GM12878 (cell line): ENCODE measurements at regions not wholly inside any gene's neighbourhood (a gene's known extent, or its start where the extent isn't known, plus 50 kb on each side); places are given as distances from the start of the nearest gene placed in this dataset.

Source experiments
- ATAC-seq: fragments of 200-7000 bp; cut with Tn5 transposase; 3 replicates; pipeline ENCODE4 v1.9.1; 2020; ENCODE audit warnings: mild to moderate bottlenecking, moderate library complexity
- BruUV-seq: library from RNA; stranded (reverse); fragments of 400-500 nt; replicated peaks from 2 replicates; lab custom pipeline; 2021; lab: Mats Ljungman, UMichigan
- CTCF ChIA-PET: fragments of 300-600 bp; sonication (Branson Sonifier 250); formaldehyde crosslinking; extraction: SDS; loops from one replicate; lab custom pipeline; 2021; ENCODE audit warnings: inconsistent platforms; lab: Yijun Ruan, JAX
- POLR2A ChIA-PET: fragments of 350-600 bp; formaldehyde crosslinking; extraction: SDS; loops from one replicate; lab custom pipeline; 2021; ENCODE audit warnings: inconsistent platforms; lab: Charles Lee
- RAD21 ChIA-PET: fragments of 300-600 bp; sonication (Branson Sonifier 250); formaldehyde crosslinking; loops from one replicate; lab custom pipeline; 2023; ENCODE audit warnings: antibody characterized with exemption; ENCODE audit not compliant: unreplicated experiment; lab: Charles Lee
- SMC1A ChIA-PET: fragments of 300-600 bp; sonication (Branson Sonifier 250); formaldehyde crosslinking; loops from one replicate; lab custom pipeline; 2023; ENCODE audit not compliant: unreplicated experiment, uncharacterized antibody; lab: Charles Lee
- DNase-seq: peaks from one replicate; pipeline ENCODE4 v3.0.0-alpha.2; 2011; ENCODE audit warnings: low read depth, low spot score
- FAIRE-seq: peaks from 3 replicates; lab custom pipeline; 2011; peaks lifted over from hg19 to GRCh38; lab: Jason Lieb, UNC
- H2AFZ ChIP-seq: 2 replicates; pipeline ENCODE4 v1.6.0; 2011; ENCODE audit warnings: low read depth, low read length, control low read depth; ENCODE audit not compliant: control insufficient read depth
- H3K27ac ChIP-seq: 2 replicates; pipeline ENCODE4 v1.5.1; 2011; ENCODE audit warnings: control low read depth; ENCODE audit not compliant: control insufficient read depth, insufficient read depth
- H3K27me3 ChIP-seq, 2 experiments: replicated peaks in 1 of 2; 2 replicates each; pipeline versions ENCODE4 v1.6.0 to v1.6.1; 2011; ENCODE audit warnings: low read length in 1 of 2; ENCODE audit not compliant: control insufficient read depth in 2 of 2, insufficient read depth in 2 of 2
- H3K36me3 ChIP-seq, 2 experiments: 2 replicates each; pipeline ENCODE4 v1.5.1; 2011; ENCODE audit warnings: low read length in 1 of 2; ENCODE audit not compliant: control insufficient read depth in 2 of 2, insufficient read depth in 2 of 2
- H3K4me1 ChIP-seq: 2 replicates; pipeline ENCODE4 v1.6.1; 2011; ENCODE audit warnings: mild to moderate bottlenecking, low read length, moderate library complexity, mixed read lengths; ENCODE audit not compliant: control insufficient read depth, insufficient read depth
- H3K4me2 ChIP-seq: 2 replicates; pipeline ENCODE4 v1.6.0; 2011; ENCODE audit warnings: control low read depth; ENCODE audit not compliant: control insufficient read depth, insufficient read depth
- H3K4me3 ChIP-seq: fragments of 200-600 bp; sonication (generic); 2 replicates; pipeline ENCODE4 v1.5.1; 2016
- H3K79me2 ChIP-seq: 2 replicates; pipeline ENCODE4 v1.6.0; 2011; ENCODE audit warnings: low read length; ENCODE audit not compliant: control insufficient read depth, insufficient read depth
- H3K9ac ChIP-seq: 2 replicates; pipeline ENCODE4 v1.8.0; 2011; ENCODE audit warnings: low read length, control low read depth, mixed read lengths; ENCODE audit not compliant: control insufficient read depth, insufficient read depth
- H3K9me3 ChIP-seq: replicated peaks from 3 replicates; pipeline ENCODE4 v1.5.1; 2011; ENCODE audit warnings: mild to moderate bottlenecking, low read length; ENCODE audit not compliant: control insufficient read depth, insufficient read depth
- H4K20me1 ChIP-seq: 2 replicates; pipeline ENCODE4 v1.6.0; 2011; ENCODE audit not compliant: control insufficient read depth, insufficient read depth
- CEBPB ChIP-seq, 2 experiments: fragments of 150-350 bp in 1 of 2; IDR thresholded peaks; 2 replicates each; pipeline ENCODE4 v1.6.1; 2012 to 2014; ENCODE audit warnings: low read depth in 2 of 2, low read length in 2 of 2, borderline replicate concordance in 1 of 2, inconsistent platforms in 1 of 2
- CREM ChIP-seq: IDR thresholded peaks from 2 replicates; pipeline ENCODE4 v1.6.1; 2014; ENCODE audit warnings: antibody characterized with exemption, low read depth
- E2F4 ChIP-seq: IDR thresholded peaks from 2 replicates; pipeline ENCODE4 v1.6.1; 2012; ENCODE audit warnings: low read depth, low read length, improper control_type of control experiment
- ESRRA ChIP-seq: IDR thresholded peaks from 2 replicates; pipeline ENCODE4 v1.6.1; 2012; ENCODE audit warnings: mild to moderate bottlenecking, low read length, improper control_type of control experiment
- FOXK2 ChIP-seq: fragments of 450-650 bp; IDR thresholded peaks from 2 replicates; pipeline ENCODE4 v1.6.1; 2017; ENCODE audit warnings: mild to moderate bottlenecking, moderate library complexity
- NRF1 ChIP-seq: conservative IDR thresholded peaks from 2 replicates; pipeline ENCODE4 v1.6.1; 2011; ENCODE audit warnings: mild to moderate bottlenecking, low read depth, low read length, improper control_type of control experiment
- PAX5 ChIP-seq: IDR thresholded peaks from 2 replicates; pipeline ENCODE4 v1.6.1; 2011; ENCODE audit warnings: low read depth, low read length, borderline replicate concordance
- PAX8 ChIP-seq: fragments of 450-650 bp; IDR thresholded peaks from 2 replicates; pipeline ENCODE4 v1.6.1; 2017; ENCODE audit warnings: mild to moderate bottlenecking, moderate library complexity
- POLR2A ChIP-seq: IDR thresholded peaks from 2 replicates; pipeline ENCODE4 v1.6.1; 2011; ENCODE audit warnings: low read depth, mild to moderate bottlenecking, low read length
- RCOR1 ChIP-seq: conservative IDR thresholded peaks from 2 replicates; pipeline ENCODE4 v1.6.1; 2012; ENCODE audit warnings: low read depth, low read length, improper control_type of control experiment
- SKIL ChIP-seq: fragments of 450-650 bp; IDR thresholded peaks from 2 replicates; pipeline ENCODE4 v1.6.1; 2017; ENCODE audit warnings: mild to moderate bottlenecking, low read depth, inconsistent platforms; ENCODE audit not compliant: poor library complexity, severe bottlenecking
- SREBF1 ChIP-seq: IDR thresholded peaks from 2 replicates; pipeline ENCODE4 v1.6.1; 2012; ENCODE audit warnings: mild to moderate bottlenecking, low read length
- ZNF592 ChIP-seq: fragments of 450-650 bp; IDR thresholded peaks from 2 replicates; pipeline ENCODE4 v1.6.1; 2017; ENCODE audit warnings: mild to moderate bottlenecking, moderate library complexity
- WGBS: methylation state at CpG from one replicate; pipeline ENCODE4 v1.1.6; 2016; ENCODE audit warnings: low lambda C conversion rate; ENCODE audit not compliant: insufficient replicate concordance, insufficient coverage; ENCODE audit errors: missing lambda C conversion rate; 5-methylcytosine and 5-hydroxymethylcytosine counted together
- in situ Hi-C: fragments of 300-500 bp; cut with MboI; formaldehyde crosslinking; loops from 9 replicates; pipeline ENCODE4 v1.14.3; 2018; ENCODE audit warnings: mixed read lengths
- intact Hi-C: fragments of 100-400 bp; cut with micrococcal nuclease; formaldehyde crosslinking; loops from one replicate; pipeline ENCODE4 v1.14.2; 2022; ENCODE audit not compliant: unreplicated experiment
- TF ChIP-seq, protein P1 (sequence below): IDR thresholded peaks from 2 replicates; pipeline ENCODE4 v1.6.1; 2011; ENCODE audit warnings: borderline replicate concordance, low read depth, mild to moderate bottlenecking, moderate library complexity, mixed read lengths, low read length; ENCODE audit not compliant: insufficient read depth; ENCODE audit errors: extremely low read length

GRCh38 chr17:72350073-72350472, 229.3 kb downstream of the SOX9 start (continued):
- no peak for TF ChIP-seq CEBPB (IDR thresholded peaks at IDR 0.05; ENCODE audit: borderline replicate concordance in 1 of 2, low read depth in 2 of 2, low read length in 2 of 2)
- no peak for TF ChIP-seq POLR2A
- TF ChIP-seq SREBF1, result no peak

GRCh38 chr17:72351365-72351764, 230.5 kb downstream of the SOX9 start:
- Histone ChIP-seq H4K20me1 (no peaks in the 10 kb centered on the region), H3K9ac (no peak overlapping the region), H3K4me2 (no peak overlapping the region), H3K79me2 (no peaks in the 10 kb centered on the region), H3K36me3 (no peaks in the 10 kb centered on the region), H3K4me3 (no peak overlapping the region), H2AFZ (no peak overlapping the region)
- ChIA-PET POLR2A (no interaction called here), SMC1A (no interaction called here), CTCF (no interaction called here), RAD21 (no interaction called here)
- DNase-seq (no peak), ATAC-seq (no peak), FAIRE-seq (no peak)
- WGBS, result 12% methylated on average over 6 of the region's 6 CpGs
- TF ChIP-seq PAX8 (no peak), PAX5 (no peak), FOXK2 (no peak), CREM (no peak), RCOR1 (no peak), E2F4 (no peak), ZNF592 (no peak), SKIL (no peak), NRF1 (no peak), ESRRA (no peak)
- TF ChIP-seq, protein P1, sequence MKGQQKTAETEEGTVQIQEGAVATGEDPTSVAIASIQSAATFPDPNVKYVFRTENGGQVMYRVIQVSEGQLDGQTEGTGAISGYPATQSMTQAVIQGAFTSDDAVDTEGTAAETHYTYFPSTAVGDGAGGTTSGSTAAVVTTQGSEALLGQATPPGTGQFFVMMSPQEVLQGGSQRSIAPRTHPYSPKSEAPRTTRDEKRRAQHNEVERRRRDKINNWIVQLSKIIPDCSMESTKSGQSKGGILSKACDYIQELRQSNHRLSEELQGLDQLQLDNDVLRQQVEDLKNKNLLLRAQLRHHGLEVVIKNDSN, result no peak
- TF ChIP-seq, all 136 proteins: peak for 0
- no peaks in the 10 kb centered on the region for H3K4me1 ChIP-seq
- peaks cover 1% of the 10 kb centered on the region; the same call in 1 of the 3 replicates for H3K9me3 ChIP-seq
- BruUV-seq, result no TSS peak
- 0 out of 4 replicates have a peak, but pooled peaks cover 0 to 4% of the 10 kb centered on the region in 2 experiments for H3K27me3 ChIP-seq
- H3K27ac ChIP-seq, result no peak overlapping the region
- in situ Hi-C loops (no loop called here), intact Hi-C loops (no loop called here)
